ENCODE measurements at regions not wholly inside any gene's neighbourhood (a gene's known extent, or its start where the extent isn't known, plus 50 kb on each side); places are given as distances from the start of the nearest gene placed in this dataset.

GRCh38 chr12:102781117-102781516 lies 135.9 kb downstream of the PAH start:
- no peak overlapping the region for H3K9ac ChIP-seq (ENCODE audit: low read depth, low read length)
- no peaks in the 10 kb centered on the region for H3K4me1 ChIP-seq (ENCODE audit: insufficient read depth, low read length)
- H3K27me3 ChIP-seq (ENCODE audit: insufficient read depth, low read length): no peaks in the 10 kb centered on the region
- no peak overlapping the region for H3K27ac ChIP-seq (ENCODE audit: low read length)
- no peaks in the 10 kb centered on the region for H3K36me3 ChIP-seq (ENCODE audit: insufficient read depth, low read depth, low read length)
- H3K9me3 ChIP-seq (ENCODE audit: insufficient read depth, low read depth, low read length): no peaks in the 10 kb centered on the region
- no peak overlapping the region for H3K4me3 ChIP-seq (ENCODE audit: low read length)

DNA sequence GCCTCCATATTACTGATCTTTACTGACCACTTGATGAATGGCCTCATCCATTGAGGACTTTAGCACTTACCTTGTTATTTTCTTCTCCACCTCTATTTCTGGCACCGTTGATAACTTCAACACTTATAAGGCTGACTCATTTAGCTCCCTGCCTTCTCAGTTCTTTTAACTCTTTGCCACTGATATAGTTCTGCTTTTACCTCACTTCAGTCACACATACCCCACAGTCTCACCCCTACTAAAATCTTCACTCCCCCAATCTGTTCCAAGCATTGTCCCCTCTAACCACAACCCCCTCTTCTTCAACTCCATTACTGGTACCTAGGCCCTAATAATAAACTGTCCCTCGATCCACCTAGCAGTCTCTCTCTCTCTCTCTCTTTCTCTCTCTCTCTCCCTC lies 141.0 kb downstream of the PAH start:
- H3K27me3 ChIP-seq (ENCODE audit: insufficient read depth, low read length): no peaks in the 10 kb centered on the region
- no peak overlapping the region for H3K4me3 ChIP-seq (ENCODE audit: low read length)
- no peak overlapping the region for H3K27ac ChIP-seq (ENCODE audit: low read length)
- no peaks in the 10 kb centered on the region for H3K9me3 ChIP-seq (ENCODE audit: insufficient read depth, low read depth, low read length)
- H3K4me1 ChIP-seq (ENCODE audit: insufficient read depth, low read length): no peaks in the 10 kb centered on the region
- no peak overlapping the region for H3K9ac ChIP-seq (ENCODE audit: low read depth, low read length)
- no peaks in the 10 kb centered on the region for H3K36me3 ChIP-seq (ENCODE audit: insufficient read depth, low read depth, low read length)

DNA sequence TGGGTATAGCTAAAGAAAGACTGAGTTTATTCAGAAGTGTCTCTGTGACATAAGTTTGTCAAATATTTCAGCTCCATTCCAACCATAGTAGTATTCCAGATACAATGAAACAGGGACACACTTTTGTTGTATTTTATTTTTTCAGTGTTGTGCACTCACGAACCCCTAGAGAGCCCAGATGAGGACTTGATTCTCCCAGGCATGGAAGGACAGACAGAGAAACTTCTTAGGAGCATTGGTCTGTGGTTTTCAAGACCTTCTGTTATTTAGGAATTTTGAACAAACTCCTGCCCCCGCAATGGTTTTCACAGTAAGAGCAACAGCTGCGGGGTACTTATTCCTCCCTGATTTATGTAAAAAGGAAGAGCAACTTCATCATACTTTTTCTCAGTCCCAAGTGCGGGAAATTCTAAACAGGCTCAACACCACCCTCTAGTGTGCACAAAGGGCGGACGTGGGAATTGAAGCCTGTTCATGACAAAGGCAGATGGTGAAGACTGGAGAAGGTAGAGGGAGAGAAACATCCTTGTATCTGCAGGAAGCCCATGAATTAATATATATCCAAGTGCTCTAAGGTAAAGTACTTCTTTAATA lies 147.6 kb downstream of the PAH start:
- H3K36me3 ChIP-seq (ENCODE audit: insufficient read depth, low read depth, low read length): no peaks in the 10 kb centered on the region
- no peak overlapping the region for H3K27ac ChIP-seq (ENCODE audit: low read length)
- H3K4me1 ChIP-seq (ENCODE audit: insufficient read depth, low read length): no peaks in the 10 kb centered on the region
- no peak overlapping the region for H3K9ac ChIP-seq (ENCODE audit: low read depth, low read length)
- no peaks in the 10 kb centered on the region for H3K27me3 ChIP-seq (ENCODE audit: insufficient read depth, low read length)
- H3K4me3 ChIP-seq (ENCODE audit: low read length): no peak overlapping the region
- H3K9me3 ChIP-seq (ENCODE audit: insufficient read depth, low read depth, low read length): no peaks in the 10 kb centered on the region

DNA sequence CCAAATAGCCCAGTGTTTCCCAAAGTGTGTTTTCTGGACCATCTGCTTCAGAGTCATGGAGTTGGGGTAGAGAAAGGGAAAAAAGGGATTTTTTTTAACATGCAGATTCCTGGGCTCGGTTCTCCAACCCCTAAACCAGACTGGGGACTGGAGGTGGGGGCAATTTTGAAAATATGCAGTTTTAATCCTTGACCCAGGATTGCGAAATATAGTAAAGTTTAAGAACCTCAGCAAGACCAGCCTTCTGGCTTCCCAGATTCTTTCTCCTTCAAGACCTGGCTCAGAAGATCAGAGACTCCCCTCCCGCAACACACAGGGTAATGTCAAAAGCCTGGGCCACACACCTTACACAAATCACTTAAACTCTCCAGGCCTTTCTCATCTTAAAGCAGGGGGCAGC lies 150.1 kb downstream of the PAH start:
- Histone ChIP-seq H3K36me3 (ENCODE audit: insufficient read depth, low read depth, low read length) (no peaks in the 10 kb centered on the region), H3K9me3 (ENCODE audit: insufficient read depth, low read depth, low read length) (no peaks in the 10 kb centered on the region), H3K9ac (ENCODE audit: low read depth, low read length) (no peak overlapping the region), H3K27ac (ENCODE audit: low read length) (no peak overlapping the region), H3K27me3 (ENCODE audit: insufficient read depth, low read length) (no peaks in the 10 kb centered on the region), H3K4me3 (ENCODE audit: low read length) (no peak overlapping the region), H3K4me1 (ENCODE audit: insufficient read depth, low read length) (no peaks in the 10 kb centered on the region)

GRCh38 chr12:102765736-102766135 lies 151.3 kb downstream of the PAH start:
- Histone ChIP-seq H3K9me3 (ENCODE audit: insufficient read depth, low read depth, low read length) (no peaks in the 10 kb centered on the region), H3K27me3 (ENCODE audit: insufficient read depth, low read length) (no peaks in the 10 kb centered on the region), H3K4me1 (ENCODE audit: insufficient read depth, low read length) (no peaks in the 10 kb centered on the region), H3K9ac (ENCODE audit: low read depth, low read length) (no peak overlapping the region), H3K27ac (ENCODE audit: low read length) (no peak overlapping the region), H3K4me3 (ENCODE audit: low read length) (no peak overlapping the region), H3K36me3 (ENCODE audit: insufficient read depth, low read depth, low read length) (no peaks in the 10 kb centered on the region)

- no peaks in the 10 kb centered on the region for H3K4me1 ChIP-seq (ENCODE audit: insufficient read depth, low read length)
- no peak overlapping the region for H3K9ac ChIP-seq (ENCODE audit: low read depth, low read length)
- no peaks in the 10 kb centered on the region for H3K9me3 ChIP-seq (ENCODE audit: insufficient read depth, low read depth, low read length)
- H3K4me3 ChIP-seq (ENCODE audit: low read length): no peak overlapping the region
- no peaks in the 10 kb centered on the region for H3K27me3 ChIP-seq (ENCODE audit: insufficient read depth, low read length)
- no peak overlapping the region for H3K27ac ChIP-seq (ENCODE audit: low read length)
- H3K36me3 ChIP-seq (ENCODE audit: insufficient read depth, low read depth, low read length): no peaks in the 10 kb centered on the region
Observed at GRCh38 chr12:102763471-102763870, 153.6 kb downstream of the PAH start.

DNA sequence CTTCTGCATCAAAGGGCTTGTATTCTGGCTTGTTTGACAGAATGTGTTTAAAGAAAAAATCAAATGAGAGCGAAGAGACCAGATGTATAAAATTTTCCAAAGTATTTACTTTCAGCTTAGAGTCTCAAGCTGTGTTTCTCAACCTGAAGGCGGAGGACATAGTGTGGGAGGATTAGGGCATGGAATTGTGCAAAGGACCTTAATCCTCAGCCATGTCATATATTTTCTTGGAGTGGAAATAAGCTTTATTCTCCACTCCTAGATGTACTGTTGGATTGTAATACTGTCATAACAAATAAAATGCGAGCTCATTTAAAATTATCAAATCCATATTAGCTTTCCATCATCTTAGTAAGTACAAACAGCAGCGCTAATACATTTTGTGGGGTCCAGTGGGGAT lies 154.0 kb downstream of the PAH start:
- H3K4me1 ChIP-seq (ENCODE audit: insufficient read depth, low read length): no peaks in the 10 kb centered on the region
- no peak overlapping the region for H3K4me3 ChIP-seq (ENCODE audit: low read length)
- no peaks in the 10 kb centered on the region for H3K9me3 ChIP-seq (ENCODE audit: insufficient read depth, low read depth, low read length)
- no peak overlapping the region for H3K27ac ChIP-seq (ENCODE audit: low read length)
- H3K36me3 ChIP-seq (ENCODE audit: insufficient read depth, low read depth, low read length): no peaks in the 10 kb centered on the region
- no peaks in the 10 kb centered on the region for H3K27me3 ChIP-seq (ENCODE audit: insufficient read depth, low read length)
- H3K9ac ChIP-seq (ENCODE audit: low read depth, low read length): no peak overlapping the region

- Histone ChIP-seq H3K9ac (ENCODE audit: low read depth, low read length) (no peak overlapping the region), H3K27ac (ENCODE audit: low read length) (no peak overlapping the region), H3K27me3 (ENCODE audit: insufficient read depth, low read length) (no peaks in the 10 kb centered on the region), H3K9me3 (ENCODE audit: insufficient read depth, low read depth, low read length) (no peaks in the 10 kb centered on the region), H3K36me3 (ENCODE audit: insufficient read depth, low read depth, low read length) (no peaks in the 10 kb centered on the region), H3K4me1 (ENCODE audit: insufficient read depth, low read length) (no peaks in the 10 kb centered on the region), H3K4me3 (ENCODE audit: low read length) (no peak overlapping the region)
Observed at GRCh38 chr12:102760322-102760721, 156.7 kb downstream of the PAH start.

DNA sequence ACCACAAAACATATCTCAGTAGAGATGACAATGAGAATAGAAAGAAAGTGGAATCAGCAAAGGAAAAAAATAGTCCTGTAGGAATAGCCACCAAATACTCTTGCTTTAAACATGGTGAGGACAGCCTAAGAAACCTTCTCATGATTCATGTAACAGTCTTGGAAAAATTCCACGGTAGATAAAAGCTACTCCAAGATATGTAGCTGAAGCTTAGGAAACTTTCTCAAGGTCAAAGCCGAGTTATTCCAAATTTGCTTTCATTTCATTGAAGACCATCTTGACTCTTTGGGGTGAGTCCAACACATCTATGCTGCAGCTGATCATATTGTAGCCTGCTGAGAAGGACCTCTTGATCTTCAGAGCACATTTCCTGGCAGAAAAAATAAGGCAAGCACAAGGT lies 157.6 kb downstream of the PAH start:
- H3K9ac ChIP-seq (ENCODE audit: low read depth, low read length): no peak overlapping the region
- no peaks in the 10 kb centered on the region for H3K36me3 ChIP-seq (ENCODE audit: insufficient read depth, low read depth, low read length)
- no peaks in the 10 kb centered on the region for H3K9me3 ChIP-seq (ENCODE audit: insufficient read depth, low read depth, low read length)
- H3K4me3 ChIP-seq (ENCODE audit: low read length): no peak overlapping the region
- no peaks in the 10 kb centered on the region for H3K4me1 ChIP-seq (ENCODE audit: insufficient read depth, low read length)
- no peak overlapping the region for H3K27ac ChIP-seq (ENCODE audit: low read length)
- H3K27me3 ChIP-seq (ENCODE audit: insufficient read depth, low read length): no peaks in the 10 kb centered on the region

DNA sequence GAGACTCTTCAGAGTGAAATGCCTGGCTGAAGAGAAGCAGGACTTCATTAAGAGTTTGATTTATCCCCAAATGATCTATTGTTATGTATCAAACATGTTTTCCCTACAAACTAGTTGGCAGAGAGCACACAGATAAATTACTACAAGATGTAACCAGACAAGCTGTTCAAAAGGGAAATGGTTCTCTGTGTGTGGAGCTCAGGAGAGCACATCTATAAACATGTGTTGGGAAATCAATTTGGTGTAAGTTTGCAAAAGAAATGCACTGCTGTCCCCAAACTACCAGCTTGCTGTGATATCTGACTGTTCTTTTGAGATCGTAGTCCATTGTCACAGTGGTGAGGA lies 159.2 kb downstream of the PAH start:
- no peak overlapping the region for H3K27ac ChIP-seq (ENCODE audit: low read length)
- H3K4me1 ChIP-seq (ENCODE audit: insufficient read depth, low read length): no peaks in the 10 kb centered on the region
- H3K36me3 ChIP-seq (ENCODE audit: insufficient read depth, low read depth, low read length): no peaks in the 10 kb centered on the region
- no peak overlapping the region for H3K9ac ChIP-seq (ENCODE audit: low read depth, low read length)
- H3K4me3 ChIP-seq (ENCODE audit: low read length): no peak overlapping the region
- no peaks in the 10 kb centered on the region for H3K9me3 ChIP-seq (ENCODE audit: insufficient read depth, low read depth, low read length)
- no peaks in the 10 kb centered on the region for H3K27me3 ChIP-seq (ENCODE audit: insufficient read depth, low read length)

DNA sequence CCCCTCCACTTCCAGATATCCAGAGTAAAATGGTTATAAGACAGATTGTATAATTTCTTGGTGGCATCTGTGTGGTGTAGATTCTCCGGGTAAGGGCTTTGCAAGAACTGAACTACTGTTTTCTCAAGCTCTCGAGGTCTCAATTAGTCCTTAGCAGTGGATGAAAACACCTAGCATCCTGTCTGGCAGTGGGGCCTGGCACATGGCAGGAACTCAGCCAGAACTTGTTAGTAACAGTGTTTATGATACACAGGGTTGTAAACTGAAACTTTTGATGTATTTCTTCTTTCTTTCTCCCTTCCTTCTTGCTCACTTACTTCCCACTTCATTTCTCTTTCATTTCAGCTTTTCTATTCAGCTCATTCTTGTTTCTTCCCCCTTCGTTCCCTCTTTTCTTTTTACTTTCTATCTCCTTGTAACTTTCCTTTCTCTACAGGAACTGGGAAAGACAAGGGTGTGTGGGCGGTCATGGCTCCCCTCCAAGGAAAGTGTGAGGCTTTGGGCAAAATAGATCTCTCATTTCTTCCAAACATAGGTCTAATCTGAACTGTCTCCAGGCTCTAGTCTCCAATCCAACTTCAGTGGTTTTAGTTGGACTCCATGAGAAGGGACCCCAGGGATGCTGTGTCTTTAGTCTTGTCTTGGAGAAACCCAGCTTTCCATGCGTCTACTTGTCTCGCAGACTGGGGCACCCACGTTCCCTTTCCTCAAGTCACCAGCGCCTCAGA lies 159.7 kb downstream of the PAH start:
- Histone ChIP-seq H3K4me3 (ENCODE audit: low read length) (no peak overlapping the region), H3K9me3 (ENCODE audit: insufficient read depth, low read depth, low read length) (no peaks in the 10 kb centered on the region), H3K27me3 (ENCODE audit: insufficient read depth, low read length) (no peaks in the 10 kb centered on the region), H3K9ac (ENCODE audit: low read depth, low read length) (no peak overlapping the region), H3K27ac (ENCODE audit: low read length) (no peak overlapping the region), H3K36me3 (ENCODE audit: insufficient read depth, low read depth, low read length) (no peaks in the 10 kb centered on the region), H3K4me1 (ENCODE audit: insufficient read depth, low read length) (no peaks in the 10 kb centered on the region)

GRCh38 chr12:102756530-102756929 lies 160.5 kb downstream of the PAH start:
- Histone ChIP-seq H3K9ac (ENCODE audit: low read depth, low read length) (no peak overlapping the region), H3K4me1 (ENCODE audit: insufficient read depth, low read length) (no peaks in the 10 kb centered on the region), H3K27ac (ENCODE audit: low read length) (no peak overlapping the region), H3K9me3 (ENCODE audit: insufficient read depth, low read depth, low read length) (no peaks in the 10 kb centered on the region), H3K27me3 (ENCODE audit: insufficient read depth, low read length) (no peaks in the 10 kb centered on the region), H3K36me3 (ENCODE audit: insufficient read depth, low read depth, low read length) (no peaks in the 10 kb centered on the region), H3K4me3 (ENCODE audit: low read length) (no peak overlapping the region)

All from iPS-20b (cell line).